ENCODE measurements at regions not wholly inside any gene's neighbourhood (a gene's known extent, or its start where the extent isn't known, plus 50 kb on each side); places are given as distances from the start of the nearest gene placed in this dataset.
"Not testable (repeated sequence)": the region's sequence is repeated elsewhere in the genome, so short reads cannot be mapped to it uniquely, and the experiment has no call there.

GRCh38 chr3:106842151-106842550, 535.1 kb upstream of the CCDC54 start:
- DNase-seq, result no peak

DNA sequence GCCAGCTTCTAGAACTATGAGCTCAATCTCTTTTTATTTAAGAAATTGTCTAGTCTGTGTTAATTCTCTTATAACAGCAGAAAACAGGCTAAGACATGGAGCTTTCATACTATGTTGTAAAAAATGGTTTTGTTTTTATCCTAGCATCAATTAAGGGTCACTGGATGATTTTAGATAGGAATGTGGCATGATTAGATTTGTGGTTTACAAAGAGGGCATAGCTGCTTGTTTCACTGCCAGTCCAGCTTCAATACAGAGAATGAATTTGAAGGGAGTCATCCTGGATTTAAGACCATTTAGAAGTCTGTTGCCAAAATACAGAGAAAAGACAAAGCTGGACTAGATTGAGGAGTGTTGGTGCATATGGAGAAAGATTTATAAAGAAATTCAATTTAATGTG, 532.6 kb upstream of the CCDC54 start:
- DNase-seq, result no peak

DNA sequence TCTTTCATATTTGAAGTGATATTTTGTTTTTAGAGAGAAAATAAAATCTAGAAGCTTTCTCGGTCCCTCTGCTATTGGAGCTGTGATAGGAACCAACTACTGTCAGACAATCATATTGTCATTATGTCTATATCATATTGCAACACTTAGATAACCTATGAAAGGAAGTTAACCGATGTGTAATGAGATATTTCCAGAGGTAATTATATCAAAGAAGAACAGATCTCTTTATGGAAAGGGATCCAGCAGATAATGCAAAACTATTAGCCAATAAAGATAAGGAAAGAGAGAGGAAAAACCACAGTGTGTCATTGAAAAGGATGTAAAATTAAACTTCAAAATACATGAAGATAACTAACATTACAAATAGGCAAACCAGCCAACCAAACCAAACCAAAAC, 529.1 kb upstream of the CCDC54 start:
- DNase-seq, result no peak

GRCh38 chr3:106850437-106850836, 526.8 kb upstream of the CCDC54 start:
- DNase-seq, result no peak

DNA sequence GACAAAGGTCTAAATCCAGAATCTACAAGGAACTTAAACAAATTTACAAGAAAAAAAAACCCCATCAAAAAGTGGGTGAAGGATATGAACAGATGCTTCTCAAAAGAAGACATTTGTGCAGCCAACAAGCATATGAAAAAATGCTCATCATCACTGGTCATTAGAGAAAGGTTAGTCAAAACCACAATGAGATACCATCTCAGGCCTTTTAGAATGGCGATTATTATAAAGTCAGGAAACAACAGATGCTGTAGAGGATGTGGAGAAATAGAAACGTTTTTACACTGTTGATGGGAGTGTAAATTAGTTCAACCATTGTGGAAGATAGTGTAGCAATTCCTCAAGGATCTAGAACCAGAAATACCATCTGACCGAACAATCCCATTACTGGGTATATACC, 518.9 kb upstream of the CCDC54 start:
- DNase-seq, result not testable (repeated sequence)

DNA sequence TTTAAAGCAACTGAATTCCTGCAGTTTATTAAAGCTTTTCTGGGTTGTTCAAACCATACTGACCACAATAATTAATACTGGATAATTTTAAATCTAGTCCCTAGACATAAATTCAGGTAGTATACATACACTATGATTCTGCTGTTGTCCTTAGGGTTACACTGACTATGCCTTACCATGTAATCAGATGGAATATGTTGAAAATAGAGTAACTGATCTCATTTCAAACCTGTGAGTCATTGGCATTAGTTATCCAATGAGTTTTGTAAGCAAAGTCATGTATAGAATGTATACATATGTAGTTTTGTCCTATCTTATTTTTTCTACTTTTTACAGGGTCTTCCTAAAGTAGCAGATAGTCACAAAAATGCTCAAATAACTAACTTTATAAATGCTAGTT, 517.1 kb upstream of the CCDC54 start:
- no peak for DNase-seq

DNA sequence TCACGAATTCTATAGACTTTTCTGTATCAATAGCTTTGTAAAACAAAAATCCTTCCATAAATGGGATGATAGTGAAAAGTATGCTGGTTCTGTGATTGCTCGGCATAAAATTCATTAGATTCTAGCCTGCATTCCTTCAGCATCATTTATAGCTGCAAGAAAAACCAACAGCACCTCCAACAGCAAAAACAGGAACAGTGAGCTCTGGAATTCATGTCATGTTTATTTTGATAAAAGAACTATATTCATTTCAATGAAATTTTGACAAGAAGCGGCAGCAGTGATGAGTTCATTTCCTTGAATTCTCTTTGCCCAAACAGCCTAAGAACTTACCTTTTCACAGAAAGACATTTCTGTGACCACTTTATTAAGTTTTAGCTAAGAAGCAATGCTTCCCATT, 515.2 kb upstream of the CCDC54 start:
- no peak for DNase-seq

DNA sequence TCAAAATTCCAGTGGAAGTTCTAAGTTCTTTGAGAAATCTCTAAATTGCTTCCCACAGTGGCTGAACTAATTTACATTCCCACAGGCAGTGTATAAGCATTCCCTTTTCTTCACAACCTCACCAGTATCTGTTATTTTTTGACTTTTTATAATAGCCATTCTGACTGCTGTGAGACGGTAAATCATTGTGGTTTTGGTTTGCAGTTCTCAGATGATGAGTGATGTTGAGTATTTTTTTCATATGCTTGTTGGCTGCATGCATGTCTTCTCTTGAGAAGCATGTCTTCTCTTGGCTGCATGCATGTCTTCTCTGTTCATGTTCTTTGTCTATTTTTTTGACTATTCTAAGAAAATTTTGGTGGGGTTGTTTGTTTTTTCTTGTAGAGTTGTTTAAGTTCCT, 499.6 kb upstream of the CCDC54 start:
- no peak for DNase-seq

DNA sequence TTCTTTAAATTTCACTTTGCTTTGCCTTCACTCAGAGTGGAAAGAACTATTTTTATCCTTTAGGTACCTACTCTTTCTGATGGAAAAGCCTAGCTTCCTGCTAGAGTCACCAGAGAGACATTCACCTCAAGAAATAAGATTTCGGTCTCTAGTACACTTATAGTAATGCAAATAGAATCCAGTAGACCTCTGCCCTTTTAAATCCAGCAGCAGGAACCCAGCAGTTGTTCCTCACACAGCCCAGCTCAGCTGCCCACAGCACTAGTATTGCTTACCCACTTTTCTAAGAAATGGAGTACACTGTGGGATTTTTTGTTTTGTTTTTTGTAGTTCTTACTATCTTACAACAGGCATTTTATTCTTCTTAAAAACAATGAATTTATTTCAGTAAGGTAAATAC, 497.0 kb upstream of the CCDC54 start:
- no peak for DNase-seq

DNA sequence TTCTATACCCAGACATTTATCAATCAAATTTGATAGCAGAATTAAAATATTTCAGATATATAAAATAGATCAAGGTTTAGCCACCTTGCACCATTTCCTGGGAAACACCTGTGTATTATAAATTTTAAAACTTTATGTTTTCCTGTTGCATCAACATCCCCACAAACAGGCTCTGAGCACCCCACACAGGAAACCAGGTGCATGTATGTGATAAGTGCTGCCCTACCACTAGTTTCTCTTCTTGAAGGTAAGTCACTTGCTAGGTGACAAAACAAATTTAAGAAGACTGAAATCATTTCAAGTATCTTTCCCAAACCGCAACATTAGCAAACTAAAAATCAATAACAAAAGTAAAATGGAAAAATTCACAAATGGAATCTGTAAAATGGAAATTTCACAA, 496.1 kb upstream of the CCDC54 start:
- DNase-seq, result no peak

DNA sequence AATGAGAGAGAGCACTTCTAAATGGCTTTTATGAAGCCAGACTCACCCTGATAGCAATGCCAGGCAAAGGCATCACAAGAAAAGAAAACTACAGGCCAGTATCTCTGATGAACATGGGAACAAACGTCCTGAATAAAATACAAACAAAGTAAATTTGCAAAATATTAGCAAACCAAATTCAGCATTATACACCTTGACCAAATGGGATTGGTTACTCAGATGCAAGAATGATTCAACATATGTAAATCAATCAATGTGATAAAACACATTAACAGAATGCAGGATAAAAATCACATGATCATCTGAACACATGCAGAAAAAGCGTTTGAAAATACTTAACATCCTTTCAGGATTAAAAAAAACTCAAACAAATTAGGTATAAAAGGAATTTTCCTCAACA, 494.9 kb upstream of the CCDC54 start:
- no peak for DNase-seq

DNA sequence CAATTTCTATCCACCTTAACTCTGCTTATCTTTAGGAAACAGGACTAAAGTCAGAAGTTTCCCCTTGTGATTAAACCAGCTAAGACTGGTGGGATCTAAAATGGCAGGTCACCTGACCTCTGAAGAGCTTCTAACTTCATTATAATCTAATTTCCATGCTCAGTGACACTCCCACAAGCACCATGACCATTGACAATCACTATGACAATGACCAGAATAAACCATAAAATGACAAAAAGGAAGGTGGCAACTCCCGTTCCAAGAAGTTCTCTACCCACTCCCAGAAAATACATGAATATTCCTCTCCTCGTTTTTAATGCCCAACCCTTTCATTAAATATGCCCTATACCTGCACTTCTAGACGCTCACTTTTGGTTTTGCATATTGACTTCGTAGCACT, 471.2 kb upstream of the CCDC54 start:
- DNase-seq, result no peak

DNA sequence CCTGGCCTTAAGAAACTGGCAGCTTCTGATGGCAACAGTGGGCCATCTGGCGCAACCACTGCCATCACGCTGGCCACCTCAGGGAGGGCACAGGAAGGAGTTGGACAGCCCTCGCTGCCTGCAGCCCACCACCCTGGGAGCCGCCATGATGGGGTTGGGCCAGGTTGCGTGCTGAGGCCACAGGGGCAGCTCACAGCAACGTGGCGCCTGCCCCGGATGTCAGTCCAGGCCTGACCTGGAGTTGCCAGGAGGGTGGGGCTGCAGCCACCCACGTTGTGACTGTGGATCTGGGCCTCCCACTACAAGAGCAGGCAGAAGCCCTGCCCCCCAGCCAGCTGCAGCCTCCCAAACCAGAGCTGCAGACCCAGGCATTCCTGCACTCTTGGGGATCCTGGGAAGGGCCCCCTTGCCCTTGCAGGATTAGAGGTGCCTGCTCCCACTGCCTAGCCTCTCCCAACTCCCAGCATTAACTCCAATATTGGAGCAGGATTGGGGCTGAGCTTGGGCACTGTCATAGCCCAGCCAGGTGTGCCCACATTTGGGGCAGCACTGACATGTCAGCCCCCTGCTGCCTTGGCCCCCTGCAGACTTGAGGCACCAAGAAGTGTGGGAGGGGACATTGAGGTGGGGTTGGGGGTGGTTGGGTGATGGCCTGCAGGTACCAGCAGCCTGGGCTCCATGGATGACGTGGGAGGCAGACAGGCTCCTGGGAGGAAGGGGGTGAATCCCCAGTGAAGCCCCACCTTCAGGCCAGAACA, 468.9 kb upstream of the CCDC54 start:
- no peak for DNase-seq

- DNase-seq, result no peak
These were observed 464.0 kb upstream of the CCDC54 start for GRCh38 chr3:106913111-106913698.

- no peak for DNase-seq
These were observed 463.3 kb upstream of the CCDC54 start for GRCh38 chr3:106913966-106914365.

DNA sequence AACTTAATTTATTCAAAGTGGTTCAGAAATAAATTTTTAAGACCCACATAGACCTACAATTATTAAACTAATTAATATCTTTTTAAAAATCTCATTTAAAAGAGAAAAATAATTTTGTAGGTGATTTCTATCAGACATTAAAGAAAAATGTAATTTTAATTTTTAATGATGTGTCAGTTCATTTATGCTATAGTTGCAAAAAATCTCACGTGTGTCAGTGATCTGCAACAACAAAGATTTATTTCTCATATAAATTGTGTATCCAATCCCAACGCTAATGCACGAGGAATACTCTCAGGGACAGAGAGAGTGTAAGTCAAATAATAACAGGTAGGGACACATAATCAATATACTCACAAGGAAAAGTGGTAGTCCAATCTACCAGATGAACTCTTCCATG, 456.6 kb upstream of the CCDC54 start:
- DNase-seq, result no peak

GRCh38 chr3:106929081-106929480, 448.2 kb upstream of the CCDC54 start:
- DNase-seq, result no peak

DNA sequence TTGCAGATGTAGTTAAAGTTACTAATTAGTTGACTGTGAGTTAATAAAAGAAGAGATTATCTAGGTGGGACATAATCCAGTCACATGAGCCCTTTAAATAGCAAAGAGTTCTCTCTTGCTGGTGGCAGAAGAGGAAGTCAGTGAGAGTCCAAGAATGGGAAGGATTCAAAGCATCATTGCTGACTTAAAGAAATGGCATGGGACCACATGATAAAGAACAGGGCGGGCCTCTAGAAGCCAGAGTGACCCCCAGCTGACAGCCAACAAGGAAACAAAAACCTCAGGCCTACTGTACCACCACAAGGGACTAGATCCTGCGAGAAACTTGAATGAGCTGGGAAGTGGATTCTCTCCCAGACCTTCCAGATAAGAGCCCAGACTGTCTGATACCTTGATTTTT, 447.2 kb upstream of the CCDC54 start:
- no peak for DNase-seq

- no peak for DNase-seq
These were observed 445.3 kb upstream of the CCDC54 start for GRCh38 chr3:106931904-106932303.

DNA sequence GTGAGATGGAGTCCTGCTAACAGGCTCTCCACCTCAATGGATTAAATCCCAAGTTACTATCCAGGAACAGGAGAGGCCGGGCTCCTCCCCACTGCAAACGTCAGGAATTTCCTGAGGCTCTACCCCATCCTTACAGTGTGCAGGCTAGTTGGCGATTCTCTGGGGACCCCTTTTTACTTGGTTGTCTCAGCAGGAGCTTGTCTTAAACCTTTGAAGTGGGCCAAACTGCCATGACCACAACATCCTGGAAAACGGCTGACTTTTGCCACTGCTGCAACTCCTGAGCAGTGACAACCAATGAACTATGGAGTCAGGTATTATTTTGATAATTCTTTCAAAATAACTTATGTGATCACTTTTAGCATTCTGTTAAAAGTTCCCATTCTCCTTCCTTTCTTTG, 440.9 kb upstream of the CCDC54 start:
- DNase-seq, result no peak

GRCh38 chr3:106942051-106942450, 435.2 kb upstream of the CCDC54 start:
- no peak for DNase-seq

DNA sequence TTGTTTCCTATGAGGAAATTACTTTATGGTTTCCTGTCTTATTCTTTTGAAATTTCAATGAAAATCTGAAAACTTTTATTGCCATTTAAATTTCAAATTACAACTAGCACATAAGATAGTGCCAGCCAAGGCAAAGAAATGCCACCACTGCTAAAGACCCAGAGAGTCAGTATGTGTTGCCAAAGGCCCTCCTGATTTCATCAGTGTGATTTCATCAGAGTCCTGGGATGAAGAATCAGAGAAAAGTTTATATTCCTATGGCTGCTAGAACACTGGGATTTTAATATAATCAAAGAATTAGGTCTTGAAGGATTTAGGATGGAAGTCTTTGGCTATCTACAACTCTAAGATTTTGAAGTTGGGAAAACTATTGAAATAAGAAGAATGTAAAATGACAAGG, 434.2 kb upstream of the CCDC54 start:
- DNase-seq, result no peak

- no peak for DNase-seq
These were observed 431.8 kb upstream of the CCDC54 start for GRCh38 chr3:106945435-106945834.

DNA sequence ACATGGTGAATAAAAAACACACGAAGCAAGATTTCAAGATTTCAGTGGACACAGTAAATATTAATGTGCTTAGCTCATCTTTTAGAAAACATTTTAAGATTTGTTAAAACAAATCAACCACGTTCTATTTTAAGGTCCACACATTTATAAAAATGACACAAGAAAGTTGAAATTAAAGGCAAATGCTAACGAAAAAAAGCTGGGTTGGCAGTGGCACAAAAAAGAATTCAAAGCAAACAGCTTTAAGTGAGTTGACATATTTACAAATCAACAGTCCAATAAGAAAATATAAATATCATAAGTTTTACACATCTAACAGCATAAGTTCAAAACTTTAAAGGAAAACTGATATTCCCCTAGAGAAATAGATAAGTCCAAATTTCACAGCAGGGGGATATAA, 430.4 kb upstream of the CCDC54 start:
- DNase-seq, result no peak

DNA sequence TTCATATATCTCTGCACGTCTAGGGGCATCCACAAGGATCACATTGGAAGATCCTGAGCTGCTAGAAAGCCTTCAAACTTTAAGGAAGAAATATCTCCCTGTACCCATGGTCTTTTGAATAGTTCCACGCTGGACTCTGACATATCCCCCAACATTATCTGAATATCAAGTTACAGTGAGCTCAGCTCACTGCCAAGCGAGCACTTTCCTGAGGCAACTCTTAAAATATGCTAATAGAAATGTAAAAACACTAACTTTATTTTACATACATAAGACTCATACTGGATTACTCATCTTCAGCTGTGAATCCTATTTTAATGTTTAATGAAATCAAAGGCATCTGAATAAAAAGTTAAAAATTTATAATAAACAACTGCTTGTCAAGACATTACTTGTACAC, 420.2 kb upstream of the CCDC54 start:
- DNase-seq, result no peak

Data from activated gamma-delta T cell (primary cell).